H1 (cell line): ENCODE measurements at regions not wholly inside any gene's neighbourhood (a gene's known extent, or its start where the extent isn't known, plus 50 kb on each side); places are given as distances from the start of the nearest gene placed in this dataset.

Source experiments
- CTCF ChIA-PET: fragments of 300-600 bp; sonication (Branson Sonifier 250); formaldehyde crosslinking; loops from one replicate; lab custom pipeline; 2021; ENCODE audit not compliant: partially characterized antibody; lab: Charles Lee
- POLR2A ChIA-PET: fragments of 300-600 bp; sonication (Branson Sonifier 250); formaldehyde crosslinking; loops from one replicate; lab custom pipeline; 2021; ENCODE audit warnings: inconsistent platforms; ENCODE audit not compliant: partially characterized antibody; lab: Charles Lee
- DNase-seq, 2 experiments: peaks; one replicate each; pipeline versions ENCODE4 v3.0.0 to v3.0.0-alpha.2; 2010 to 2022; ENCODE audit warnings: low spot score in 2 of 2, low read depth in 1 of 2, mixed read lengths in 1 of 2
- FAIRE-seq: peaks from 2 replicates; lab custom pipeline; 2011; peaks lifted over from hg19 to GRCh38; lab: Jason Lieb, UNC
- H2AFZ ChIP-seq: 2 replicates; pipeline ENCODE4 v1.8.1; 2012; ENCODE audit warnings: low read length, inconsistent platforms
- H2AK5ac ChIP-seq: 2 replicates; pipeline ENCODE4 v1.6.1; 2013; ENCODE audit warnings: low read depth, low read length
- H2BK120ac ChIP-seq: replicated peaks from 2 replicates; pipeline ENCODE3; 2013; ENCODE audit warnings: low read depth, low read length, inconsistent platforms
- H2BK12ac ChIP-seq: 2 replicates; pipeline ENCODE4 v1.6.1; 2013; ENCODE audit warnings: low read depth, low read length
- H2BK15ac ChIP-seq: 2 replicates; pipeline ENCODE4 v1.6.1; 2013; ENCODE audit warnings: low read length
- H2BK20ac ChIP-seq: 2 replicates; pipeline ENCODE4 v1.6.1; 2013; ENCODE audit warnings: low read length
- H2BK5ac ChIP-seq: 2 replicates; pipeline ENCODE4 v1.6.1; 2013; ENCODE audit warnings: low read depth, low read length
- H3K14ac ChIP-seq: 2 replicates; pipeline ENCODE4 v1.6.1; 2013; ENCODE audit warnings: inconsistent platforms; ENCODE audit not compliant: insufficient read length
- H3K18ac ChIP-seq: 2 replicates; pipeline ENCODE4 v1.6.1; 2013; ENCODE audit warnings: low read length; ENCODE audit errors: extremely low read depth
- H3K23ac ChIP-seq: 2 replicates; pipeline ENCODE4 v1.6.1; 2013; ENCODE audit warnings: inconsistent platforms; ENCODE audit not compliant: insufficient read length
- H3K23me2 ChIP-seq: 2 replicates; pipeline ENCODE4 v1.6.1; 2013; ENCODE audit warnings: low read depth, low read length
- H3K27ac ChIP-seq: 2 replicates; pipeline ENCODE4 v1.6.1; 2011; ENCODE audit warnings: low read depth, low read length, inconsistent platforms
- H3K27me3 ChIP-seq, 4 experiments: replicated peaks in 1 of 4; 1 replicate in 1 of 4; 2 replicates in 3 of 4; pipeline versions ENCODE4 v1.6.1 to v1.8.1; 2011 to 2013; ENCODE audit warnings: low read length in 3 of 4, mild to moderate bottlenecking in 3 of 4, inconsistent platforms in 2 of 4, mixed read lengths in 2 of 4, moderate library complexity in 1 of 4; ENCODE audit not compliant: control insufficient read depth in 3 of 4, insufficient read depth in 3 of 4; ENCODE audit errors: extremely low read depth in 1 of 4
- H3K36me3 ChIP-seq, 4 experiments: 2 replicates each; pipeline versions ENCODE4 v1.6.1 to v1.8.1; 2011 to 2013; ENCODE audit warnings: mild to moderate bottlenecking in 4 of 4, low read length in 3 of 4, moderate library complexity in 2 of 4, control low read depth in 1 of 4, inconsistent platforms in 1 of 4; ENCODE audit not compliant: insufficient read depth in 4 of 4, control insufficient read depth in 2 of 4
- H3K4ac ChIP-seq: replicated peaks from 2 replicates; pipeline ENCODE3; 2013; ENCODE audit warnings: low read length, low read depth, mixed read lengths, inconsistent platforms; ENCODE audit not compliant: insufficient read length
- H3K4me1 ChIP-seq, 4 experiments: replicated peaks in 1 of 4; 1 replicate in 1 of 4; 2 replicates in 3 of 4; pipeline versions ENCODE4 v1.6.1 to v1.8.1; 2011 to 2013; ENCODE audit warnings: low read length in 3 of 4, inconsistent platforms in 2 of 4, mixed read lengths in 1 of 4; ENCODE audit not compliant: insufficient read depth in 4 of 4, control insufficient read depth in 3 of 4
- H3K4me2 ChIP-seq, 2 experiments: 2 replicates each; pipeline versions ENCODE4 v1.6.1 to v1.8.1; 2011 to 2013; ENCODE audit warnings: low read depth in 2 of 2, low read length in 2 of 2, control low read depth in 1 of 2, inconsistent platforms in 1 of 2, mild to moderate bottlenecking in 1 of 2; ENCODE audit not compliant: insufficient read depth in 1 of 2
- H3K4me3 ChIP-seq, 4 experiments: fragments of 200-600, 300-600 bp in 1 of 4; sonication (generic), shearing (Covaris generic), sonication (Bioruptor Twin) in 1 of 4; 2 replicates each; pipeline versions ENCODE4 v1.5.1 to v1.8.1; 2011 to 2016; ENCODE audit warnings: low read length in 4 of 4, low read depth in 3 of 4, control low read depth in 2 of 4, inconsistent platforms in 2 of 4, mild to moderate bottlenecking in 2 of 4, mixed read lengths in 1 of 4, moderate library complexity in 1 of 4; ENCODE audit not compliant: insufficient read depth in 2 of 4; ENCODE audit errors: extremely low read depth in 1 of 4
- H3K56ac ChIP-seq: replicated peaks from 2 replicates; pipeline ENCODE3; 2013; ENCODE audit warnings: low read depth, mild to moderate bottlenecking, mixed read lengths, low read length, inconsistent platforms; ENCODE audit not compliant: insufficient read length
- H3K79me1 ChIP-seq: 2 replicates; pipeline ENCODE4 v1.6.1; 2013; ENCODE audit warnings: low read depth, low read length, control low read depth
- H3K79me2 ChIP-seq, 2 experiments: 2 replicates each; pipeline versions ENCODE4 v1.6.1 to v1.8.1; 2012 to 2013; ENCODE audit warnings: low read length in 2 of 2, mild to moderate bottlenecking in 2 of 2, inconsistent platforms in 1 of 2; ENCODE audit not compliant: insufficient read depth in 2 of 2, control insufficient read depth in 1 of 2
- H3K9ac ChIP-seq, 4 experiments: replicated peaks in 1 of 4; 1 replicate in 1 of 4; 2 replicates in 3 of 4; pipeline versions ENCODE4 v1.6.1 to v1.8.1; 2011 to 2013; ENCODE audit warnings: low read depth in 3 of 4, low read length in 3 of 4, control low read depth in 2 of 4, mild to moderate bottlenecking in 2 of 4, moderate library complexity in 2 of 4, inconsistent platforms in 1 of 4; ENCODE audit errors: extremely low read depth in 1 of 4
- H3K9me3 ChIP-seq, 2 experiments: 2 replicates each; pipeline versions ENCODE4 v1.6.1 to v1.8.1; 2012 to 2013; ENCODE audit warnings: mild to moderate bottlenecking in 2 of 2, moderate library complexity in 2 of 2, control low read depth in 1 of 2, inconsistent platforms in 1 of 2, low read depth in 1 of 2, low read length in 1 of 2, mixed read lengths in 1 of 2; ENCODE audit not compliant: insufficient read depth in 2 of 2
- H4K20me1 ChIP-seq, 2 experiments: replicated peaks in 1 of 2; 2 replicates each; pipeline versions ENCODE3 to v1.8.1; 2011 to 2013; ENCODE audit warnings: inconsistent platforms in 2 of 2, low read length in 2 of 2, mild to moderate bottlenecking in 1 of 2; ENCODE audit not compliant: insufficient read depth in 2 of 2, control insufficient read depth in 1 of 2
- H4K5ac ChIP-seq: 2 replicates; pipeline ENCODE4 v1.6.1; 2013; ENCODE audit warnings: low read length, low read depth, mixed read lengths, inconsistent platforms; ENCODE audit not compliant: insufficient read length
- H4K8ac ChIP-seq: 2 replicates; pipeline ENCODE4 v1.8.0; 2013; ENCODE audit warnings: mild to moderate bottlenecking, moderate library complexity, low read length, inconsistent platforms; ENCODE audit not compliant: insufficient read depth; ENCODE audit errors: extremely low read depth
- H4K91ac ChIP-seq: replicated peaks from 2 replicates; pipeline ENCODE3; 2013; ENCODE audit warnings: low read length, mixed read lengths, inconsistent platforms; ENCODE audit not compliant: insufficient read length
- ASH2L ChIP-seq: fragments of 200-600, 300-600 bp; sonication (generic); IDR thresholded peaks from one replicate; pipeline ENCODE4 v1.7.1; 2017; ENCODE audit warnings: low read length
- BACH1 ChIP-seq: IDR thresholded peaks from 2 replicates; pipeline ENCODE4 v1.6.1; 2012; ENCODE audit warnings: low read length, improper control_type of control experiment
- EP300 ChIP-seq, 2 experiments: IDR thresholded peaks; 1 replicate in 1 of 2; 2 replicates in 1 of 2; pipeline ENCODE4 v1.6.1; 2011 to 2012; ENCODE audit warnings: low read depth in 2 of 2, low read length in 2 of 2, mild to moderate bottlenecking in 2 of 2, borderline replicate concordance in 1 of 2, inconsistent platforms in 1 of 2, moderate library complexity in 1 of 2
- SAP30 ChIP-seq: fragments of 300-600 bp; sonication (generic); IDR thresholded peaks from 2 replicates; pipeline ENCODE4 v1.7.1; 2012; ENCODE audit warnings: low read length, moderate library complexity, mild to moderate bottlenecking, inconsistent platforms; ENCODE audit not compliant: insufficient read depth, insufficient replicate concordance
- TEAD4 ChIP-seq: IDR thresholded peaks from 2 replicates; pipeline ENCODE4 v1.6.1; 2012; ENCODE audit warnings: low read depth, low read length, inconsistent platforms, mixed read lengths
- WGBS, 2 experiments: shearing (Covaris generic) in 1 of 2; methylation state at CpG; one replicate each; pipeline versions ENCODE4 v1.1.6 to v1.1.7; 2013 to 2015; ENCODE audit warnings: low lambda C conversion rate in 2 of 2, mixed read lengths in 2 of 2, inconsistent platforms in 1 of 2, low coverage in 1 of 2, missing lambda C conversion rate in 1 of 2; ENCODE audit not compliant: insufficient replicate concordance in 2 of 2, insufficient coverage in 1 of 2, insufficient read length in 1 of 2; ENCODE audit errors: extremely low coverage in 1 of 2, missing lambda C conversion rate in 1 of 2; 5-methylcytosine and 5-hydroxymethylcytosine counted together

- Histone ChIP-seq H4K20me1 (no peaks in the 10 kb centered on the region), H4K8ac (no peak overlapping the region), H2AFZ (no peak overlapping the region), H3K4ac (no peak overlapping the region), H3K4me2 (no peak overlapping the region), H2BK15ac (no peak overlapping the region), H3K23ac (no peak overlapping the region), H3K9me3 (no peaks in the 10 kb centered on the region), H3K36me3 (no peaks in the 10 kb centered on the region), H3K18ac (no peak overlapping the region), H4K91ac (no peak overlapping the region), H2AK5ac (no peak overlapping the region), H2BK5ac (no peak overlapping the region), H2BK120ac (no peak overlapping the region), H3K14ac (no peak overlapping the region), H3K56ac (no peak overlapping the region), H3K4me1 (peaks cover 0 to 9% (median 4%) of the 10 kb centered on the region in 4 experiments; a peak in 4 of 7 replicates), H4K5ac (no peak overlapping the region), H3K27me3 (no peaks in the 10 kb centered on the region), H3K27ac (no peak overlapping the region), H2BK20ac (no peak overlapping the region), H3K4me3 (no peak overlapping the region), H3K79me1 (no peaks in the 10 kb centered on the region), H2BK12ac (no peak overlapping the region), H3K23me2 (no peaks in the 10 kb centered on the region; the same call in 1 of the 2 replicates), H3K79me2 (no peaks in the 10 kb centered on the region), H3K9ac (no peak overlapping the region)
- ChIA-PET CTCF (interaction anchor here (1.1 kb wide), 1 partner anchor 74 kb away, joined by 4 read pairs; no protein-coding TSS in a partner anchor), POLR2A (no interaction called here)
- no peak for DNase-seq
- FAIRE-seq, result no peak
- 34% methylated on average over 6 of the region's 6 CpGs; no CpG with 5 or more reads in 1 of the 2 experiments for WGBS, 2 experiments
- TF ChIP-seq TEAD4 (no peak), SAP30 (no peak), EP300 (IDR thresholded peaks at IDR 0.05; ENCODE audit: borderline replicate concordance in 1 of 2, low read depth in 2 of 2, low read length in 2 of 2) (no peak), BACH1 (no peak), ASH2L (no peak)
These were observed 169.7 kb downstream of the NXPE2 start for GRCh38 chr11:114848027-114848426.
